GM21737 (cell line): ENCODE measurements at regions not wholly inside any gene's neighbourhood (a gene's known extent, or its start where the extent isn't known, plus 50 kb on each side); places are given as distances from the start of the nearest gene placed in this dataset.

Experiments
- ATAC-seq: cut with Tn5 transposase; IDR thresholded peaks from one replicate; pipeline ENCODE4 v1.9.1; 2021; ENCODE audit warnings: mild to moderate bottlenecking, moderate library complexity; ENCODE audit not compliant: unreplicated experiment

DNA sequence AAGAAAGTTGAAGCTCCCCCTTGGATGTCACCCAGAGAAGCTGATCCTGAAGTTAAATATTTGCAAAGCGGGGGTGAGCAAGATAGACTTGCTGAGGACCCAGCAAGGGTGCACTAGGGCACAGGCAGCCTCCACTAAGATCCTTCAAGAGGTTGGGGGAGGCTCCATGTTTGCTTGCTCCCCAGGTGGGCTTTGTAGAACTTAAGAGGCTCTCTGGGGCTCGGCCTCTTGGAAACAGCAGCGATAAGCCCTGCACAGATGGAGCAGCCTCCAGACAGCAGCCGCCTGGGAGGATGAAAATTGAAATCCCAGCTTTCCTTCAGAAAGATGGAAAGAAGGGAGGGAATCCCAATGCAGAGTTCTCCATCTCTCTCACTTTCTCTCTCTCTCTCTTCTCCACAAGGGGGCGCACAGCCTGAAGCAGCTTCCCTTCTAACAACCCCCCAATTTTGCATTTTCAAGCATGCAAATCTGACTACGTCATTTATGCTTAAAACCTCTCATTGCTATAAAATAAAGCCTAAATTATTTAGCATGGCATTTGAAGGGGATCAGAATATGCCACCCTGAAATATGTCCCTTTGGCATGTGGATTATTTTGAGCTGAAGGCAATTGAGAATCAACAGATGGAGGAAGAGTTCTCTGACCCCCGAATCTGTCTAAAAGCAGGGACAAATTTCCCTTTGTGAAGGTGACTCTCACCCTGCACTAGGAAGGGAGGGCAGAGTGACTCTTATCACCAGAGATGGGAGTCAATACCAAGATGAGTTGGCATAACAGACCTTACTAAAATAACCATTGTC is 185.7 kb upstream of the KLHL29 start:
- no peak for ATAC-seq

DNA sequence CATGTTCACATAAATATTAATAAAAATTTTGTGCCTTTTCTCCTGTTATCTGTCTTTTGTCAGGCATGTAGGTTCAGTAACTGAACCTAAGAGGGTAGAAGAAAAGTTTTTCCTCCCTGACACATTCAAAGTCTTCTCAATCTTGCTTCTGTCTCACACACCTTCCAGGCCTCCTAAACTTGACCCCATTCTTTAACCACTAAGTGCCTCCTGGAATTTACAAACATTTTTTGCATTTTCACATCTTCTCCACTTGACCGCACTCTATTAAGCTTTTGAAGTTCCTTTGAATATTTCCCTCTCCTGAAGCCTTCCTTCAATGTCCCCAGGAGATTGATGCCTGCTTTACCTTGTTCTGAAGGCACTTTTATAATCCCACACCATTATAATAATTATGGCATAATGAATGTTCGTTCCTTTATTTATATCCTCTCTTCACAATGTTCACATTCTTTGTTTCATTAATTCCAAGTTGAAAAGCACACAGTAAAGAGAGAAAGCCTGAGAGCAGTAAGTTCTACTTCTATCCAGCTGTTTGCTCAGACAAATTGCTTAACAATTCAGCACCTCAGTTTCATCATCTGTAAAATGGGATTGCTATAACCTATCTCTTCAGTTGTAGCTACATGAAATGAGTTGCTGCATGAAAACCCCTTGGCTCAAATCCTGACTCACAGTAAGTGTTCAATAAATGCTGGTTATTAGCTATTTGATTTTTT is 184.8 kb upstream of the KLHL29 start:
- ATAC-seq: no peak

DNA sequence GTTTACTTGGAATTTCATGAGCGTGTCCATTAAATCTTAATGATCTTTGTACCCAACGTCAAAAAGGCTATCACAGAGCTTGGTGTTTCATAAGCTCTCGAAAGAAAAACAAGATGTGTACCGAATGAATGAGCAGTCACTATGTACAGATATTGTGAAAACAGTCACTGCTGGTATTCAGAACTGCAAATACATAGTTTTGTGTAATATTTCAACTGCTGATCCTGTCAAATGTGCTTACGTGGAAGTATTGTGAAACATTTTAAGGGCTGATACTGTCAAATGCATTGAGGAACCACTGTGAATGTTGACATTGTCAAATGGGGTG is 184.2 kb upstream of the KLHL29 start:
- ATAC-seq: no peak

DNA sequence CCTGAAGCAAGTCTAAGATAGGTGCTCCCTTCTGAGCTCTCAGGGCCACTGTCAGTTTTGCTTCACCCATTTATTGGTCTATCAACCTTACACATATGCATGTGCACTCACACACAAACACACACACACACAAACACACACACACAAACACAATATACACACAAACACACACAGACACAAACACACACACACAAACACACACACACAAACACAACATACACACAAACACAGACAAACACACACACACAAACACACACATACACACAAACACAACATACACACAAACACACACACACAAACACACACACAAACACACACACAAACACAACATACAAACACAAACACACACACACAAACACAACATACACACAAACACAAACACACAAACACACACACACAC is 181.6 kb upstream of the KLHL29 start:
- no peak for ATAC-seq

DNA sequence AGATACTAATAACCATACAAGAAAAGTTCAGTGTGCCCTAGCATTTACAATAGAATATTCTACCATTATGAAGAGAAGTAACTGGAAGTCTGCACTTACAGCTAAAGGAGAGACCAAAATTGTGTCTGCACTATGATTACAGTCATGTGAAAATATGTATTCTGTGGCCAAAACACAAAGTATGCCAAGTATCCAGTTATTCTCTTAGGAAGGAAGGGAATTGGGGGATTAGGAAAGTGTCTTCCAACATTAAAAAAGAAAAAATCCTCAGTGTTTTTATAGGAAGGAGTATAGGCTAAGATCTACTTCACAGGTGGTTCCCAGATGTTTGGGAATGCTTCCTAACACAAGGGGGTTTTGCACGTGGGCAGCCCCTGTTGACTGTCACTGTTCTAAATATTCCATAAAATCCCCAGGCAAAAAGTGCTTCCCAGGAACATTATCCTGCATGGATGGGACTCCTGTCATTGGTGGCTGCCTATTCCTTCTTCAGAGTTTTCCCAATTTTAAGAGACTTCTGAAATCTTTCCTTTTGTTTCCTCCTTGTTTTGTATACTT is 180.2 kb upstream of the KLHL29 start:
- no peak for ATAC-seq

DNA sequence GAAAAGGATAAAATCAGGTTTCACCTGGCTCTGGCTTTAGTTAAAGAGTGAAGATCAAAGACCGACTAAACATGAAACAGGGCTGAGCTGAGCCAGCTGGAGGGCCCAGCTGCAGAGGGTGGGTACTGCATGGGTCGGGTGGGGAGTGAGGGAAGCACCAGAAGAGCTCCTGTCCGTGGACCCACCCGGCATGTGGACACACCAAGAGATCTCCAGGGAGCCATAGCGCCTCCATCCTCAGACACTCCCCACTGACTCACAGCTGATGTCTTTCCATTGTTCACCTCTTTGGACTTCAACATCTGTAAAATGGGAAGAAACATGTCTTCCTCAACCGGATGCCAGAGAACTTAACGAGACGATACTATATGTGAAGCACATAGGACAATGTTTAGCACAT is 178.3 kb upstream of the KLHL29 start:
- ATAC-seq: no peak

DNA sequence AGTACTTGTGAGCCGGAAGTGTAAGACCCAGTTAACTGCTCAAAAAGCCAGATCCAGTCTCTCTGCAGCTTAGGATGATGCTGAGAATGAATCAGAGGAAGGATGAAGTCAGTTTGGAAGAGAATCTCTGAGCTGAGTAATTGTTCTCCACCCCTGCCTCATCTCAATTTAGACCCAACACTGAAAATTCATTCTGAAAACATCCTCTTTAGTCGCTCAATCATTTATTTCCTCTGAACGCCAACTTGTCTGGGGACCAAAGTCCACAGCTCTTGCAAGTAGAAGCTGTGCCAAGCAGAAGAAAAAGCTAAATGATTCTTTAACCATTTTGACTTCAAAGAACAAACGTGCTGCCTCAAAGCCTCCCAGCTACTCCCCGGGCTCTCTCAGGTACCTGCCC is 177.1 kb upstream of the KLHL29 start:
- no peak for ATAC-seq

DNA sequence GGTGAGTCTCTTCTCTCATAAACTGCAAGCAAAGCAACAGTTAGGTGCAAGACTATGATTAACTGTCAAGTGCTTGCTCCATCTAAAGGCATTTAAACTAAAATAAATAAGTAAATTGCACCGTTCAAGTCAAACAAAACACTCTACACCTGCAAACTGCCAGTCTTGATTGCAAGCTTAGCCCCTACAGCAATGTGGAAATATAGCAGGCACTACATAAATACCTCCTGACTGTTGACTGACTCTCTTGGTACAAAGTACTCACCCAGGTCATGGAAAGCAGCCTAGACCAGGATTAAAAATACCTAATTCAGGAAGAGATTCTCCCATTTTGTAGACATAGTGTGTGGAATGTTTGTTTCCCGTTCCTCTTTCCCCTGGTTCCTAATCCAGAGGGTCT is 176.6 kb upstream of the KLHL29 start:
- ATAC-seq: no peak

DNA sequence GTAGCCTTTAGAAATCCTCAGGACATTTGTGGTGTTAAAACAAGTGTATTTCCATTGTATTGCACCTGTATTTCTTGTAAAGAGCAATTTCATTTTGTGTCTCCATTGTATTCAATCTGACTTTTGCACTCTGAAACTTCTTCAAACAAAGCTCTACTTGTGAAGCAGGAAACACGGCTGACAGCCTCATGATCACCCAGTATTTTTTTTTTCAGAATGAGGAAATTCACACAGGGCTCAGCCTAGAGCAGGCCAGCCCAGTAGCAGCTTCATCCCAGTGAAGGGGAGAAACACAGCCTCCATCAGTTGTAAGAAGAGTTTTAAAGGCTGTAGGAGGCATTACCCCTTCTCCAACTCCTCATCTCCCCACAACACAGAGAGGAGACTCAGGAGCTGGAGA is 175.9 kb upstream of the KLHL29 start:
- no peak for ATAC-seq

DNA sequence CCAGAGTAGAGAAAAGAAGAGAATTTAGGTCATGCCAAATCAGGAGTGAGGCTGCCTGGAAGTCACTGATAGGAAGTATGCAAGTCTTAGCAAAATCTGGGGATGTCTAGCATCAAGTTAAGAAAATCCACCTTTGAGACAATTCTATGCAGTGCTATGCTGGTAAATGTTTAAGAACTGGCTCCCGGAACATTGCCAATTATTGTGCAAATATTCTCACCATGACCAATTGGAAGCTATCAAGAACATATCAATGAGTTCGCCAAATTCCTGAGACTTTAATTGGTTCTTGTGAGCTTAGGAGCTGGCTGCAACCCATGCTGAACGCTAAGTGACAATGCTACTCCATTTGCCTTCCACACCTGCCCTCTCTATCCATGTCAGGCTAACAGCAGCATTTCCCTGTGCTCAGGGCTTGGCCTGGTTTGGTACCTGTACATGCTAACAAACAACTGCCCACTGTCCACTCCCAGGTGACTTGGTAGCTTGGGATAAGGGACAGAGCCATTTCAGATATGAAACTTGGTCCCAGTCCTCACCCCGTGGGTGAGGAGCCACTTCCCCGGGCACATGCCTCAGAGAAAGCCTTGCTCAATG is 172.9 kb upstream of the KLHL29 start:
- no peak for ATAC-seq

DNA sequence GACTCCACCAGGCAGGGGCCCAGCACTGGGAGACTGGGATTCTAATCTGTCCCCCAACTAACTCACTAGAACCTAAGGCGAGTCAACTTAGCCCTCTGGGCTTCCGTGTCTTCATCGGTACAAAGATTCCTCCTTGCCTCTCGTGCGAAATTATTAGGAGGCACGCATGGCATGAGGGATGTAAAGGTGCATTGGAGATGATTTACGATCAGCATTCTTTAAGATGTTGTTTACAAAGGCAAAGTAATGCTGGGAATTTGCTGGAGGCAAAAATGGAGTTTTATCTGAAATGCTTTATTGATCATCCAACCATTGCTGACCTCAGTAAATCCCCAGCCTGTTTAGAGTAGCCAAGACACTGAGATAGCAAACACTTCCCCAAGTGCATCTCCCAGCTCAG is 171.8 kb upstream of the KLHL29 start:
- ATAC-seq: no peak

DNA sequence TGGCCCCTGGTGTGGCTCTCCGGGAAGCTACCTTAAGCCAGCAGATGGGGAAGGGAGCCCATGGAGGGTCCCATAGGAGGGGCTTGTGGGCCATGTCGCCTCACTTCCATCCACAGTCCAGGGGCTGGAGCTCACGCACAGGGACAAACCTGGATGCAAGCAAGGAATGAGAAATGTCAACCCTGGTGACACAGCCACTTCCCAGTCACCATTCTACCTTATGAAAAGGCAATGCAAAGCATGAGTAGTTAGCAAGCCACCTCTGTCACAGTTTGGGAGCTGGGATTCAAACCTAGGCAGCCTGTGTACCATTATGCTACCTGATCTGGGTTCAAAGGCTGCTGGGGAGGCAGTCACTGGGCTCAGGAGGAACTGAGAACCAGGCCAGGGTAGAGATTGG is 170.0 kb upstream of the KLHL29 start:
- ATAC-seq: no peak

DNA sequence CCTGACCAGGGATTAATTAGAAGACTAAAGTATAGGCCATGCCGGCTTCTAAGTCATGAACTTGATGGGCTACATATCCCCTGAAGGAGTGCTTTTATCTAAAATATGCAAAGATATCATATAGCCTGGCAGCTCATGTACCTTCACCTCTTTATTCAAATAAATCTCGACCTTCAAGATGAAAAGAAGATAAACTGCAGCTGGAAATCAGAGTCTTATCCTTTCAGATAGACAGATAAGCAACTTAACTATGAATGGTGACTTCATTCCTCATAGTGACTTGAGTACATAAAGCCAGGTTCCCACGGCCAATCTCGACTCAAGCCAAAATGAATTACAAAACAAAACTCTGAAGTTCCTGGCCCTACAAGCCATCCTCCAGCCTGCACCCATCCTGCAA is 165.3 kb upstream of the KLHL29 start:
- no peak for ATAC-seq

DNA sequence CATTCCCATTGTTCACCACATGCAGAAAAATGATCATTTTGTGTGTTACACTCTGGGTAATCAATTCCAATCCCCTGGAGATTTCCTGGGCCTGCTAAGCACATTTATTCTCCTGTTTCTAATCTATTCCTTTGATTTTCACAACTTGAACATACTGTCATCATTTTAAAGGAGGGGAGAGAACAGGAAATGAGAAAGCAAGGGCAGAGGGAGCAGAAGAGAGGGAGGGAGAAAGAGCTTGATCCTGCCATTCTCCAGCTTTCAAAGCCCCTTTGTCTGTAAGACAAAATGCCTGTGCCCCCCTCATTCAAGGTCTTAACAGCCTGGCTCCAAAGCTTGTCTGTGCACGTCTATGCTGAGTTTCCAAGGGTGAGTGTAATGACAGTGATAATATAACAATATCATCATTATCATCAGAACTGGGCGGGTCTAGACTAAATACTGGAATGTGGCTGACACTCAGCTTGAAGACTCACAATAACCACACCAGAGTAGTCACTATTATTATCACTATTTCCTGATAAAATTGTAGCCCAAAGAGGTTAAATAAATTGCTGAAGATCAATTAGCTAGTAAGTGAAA is 164.4 kb upstream of the KLHL29 start:
- no peak for ATAC-seq

DNA sequence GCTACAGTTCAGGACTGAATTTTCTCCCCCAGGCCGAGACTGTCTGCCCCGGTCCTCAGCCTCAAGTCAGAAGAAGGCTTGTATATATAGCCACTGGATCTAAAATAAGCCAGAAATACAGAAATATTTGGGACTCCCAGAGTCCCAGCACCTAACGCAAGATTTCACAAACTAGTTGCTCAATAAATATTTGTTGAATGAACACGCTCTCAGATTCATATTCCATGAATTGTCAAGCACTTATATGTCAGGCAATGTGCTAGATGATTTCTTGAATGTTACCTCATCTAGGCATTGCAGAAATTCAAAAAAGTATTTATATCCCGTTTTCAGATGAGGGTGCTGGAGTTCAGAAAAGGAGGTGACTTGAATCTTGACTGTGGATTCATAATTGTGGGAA is 163.7 kb upstream of the KLHL29 start:
- ATAC-seq: no peak

DNA sequence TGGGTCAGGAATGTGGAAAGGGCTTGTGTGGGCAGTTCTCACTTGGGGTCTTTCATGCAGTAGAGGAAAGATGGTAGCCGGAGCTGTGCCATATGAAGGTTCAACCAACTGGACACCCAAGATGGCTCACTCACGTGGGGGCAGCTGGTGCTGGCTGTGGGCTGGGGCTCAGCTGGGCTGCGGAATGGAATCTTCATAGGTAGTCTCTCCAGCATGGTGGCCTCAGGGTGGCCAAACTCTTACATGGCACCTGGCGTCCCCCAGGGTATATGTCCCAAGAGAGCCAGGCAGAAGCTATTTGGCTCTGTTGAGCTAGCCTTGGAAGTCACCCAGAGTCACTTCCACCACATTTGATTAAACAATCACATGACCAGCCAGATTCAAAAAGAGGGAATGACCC is 163.1 kb upstream of the KLHL29 start:
- ATAC-seq: no peak

DNA sequence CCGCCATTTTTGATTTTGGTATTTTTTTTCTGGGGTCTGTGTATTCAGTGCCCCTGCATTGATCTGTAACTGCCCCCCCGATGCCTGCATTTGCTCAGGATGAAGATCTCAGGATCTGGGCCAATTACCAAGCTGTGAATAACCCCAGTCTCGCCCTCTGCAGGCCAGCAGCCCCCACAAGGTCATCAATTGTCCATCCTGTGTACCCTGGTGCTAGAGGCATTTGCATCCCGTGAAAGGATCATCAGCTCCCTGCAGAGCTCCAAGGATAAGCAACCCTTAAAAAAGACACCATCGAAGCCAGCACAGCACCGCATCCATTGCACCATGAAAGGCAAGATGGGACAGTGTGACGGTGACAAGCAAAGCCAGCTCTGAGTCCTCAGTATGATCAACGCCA is 154.1 kb upstream of the KLHL29 start:
- no peak for ATAC-seq

DNA sequence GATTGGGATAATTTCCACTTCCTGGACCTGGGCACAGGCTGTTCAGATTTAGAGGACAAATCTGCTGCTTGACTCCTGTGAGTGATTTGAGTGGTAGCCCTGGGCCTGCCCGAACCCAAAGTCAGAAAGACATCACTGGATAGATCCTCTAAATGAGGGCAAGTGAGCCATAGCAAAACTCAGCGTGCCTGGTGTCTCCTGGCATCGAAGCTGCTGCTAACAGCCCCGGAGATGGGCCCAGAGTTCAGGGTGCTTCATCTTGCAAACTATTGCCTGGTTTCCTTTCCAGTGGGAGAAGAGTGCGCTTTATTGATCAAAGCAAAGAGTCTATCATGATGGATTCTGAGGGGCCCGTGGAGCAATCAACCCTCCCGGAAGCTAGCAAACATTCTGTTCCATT is 153.1 kb upstream of the KLHL29 start:
- ATAC-seq: no peak

DNA sequence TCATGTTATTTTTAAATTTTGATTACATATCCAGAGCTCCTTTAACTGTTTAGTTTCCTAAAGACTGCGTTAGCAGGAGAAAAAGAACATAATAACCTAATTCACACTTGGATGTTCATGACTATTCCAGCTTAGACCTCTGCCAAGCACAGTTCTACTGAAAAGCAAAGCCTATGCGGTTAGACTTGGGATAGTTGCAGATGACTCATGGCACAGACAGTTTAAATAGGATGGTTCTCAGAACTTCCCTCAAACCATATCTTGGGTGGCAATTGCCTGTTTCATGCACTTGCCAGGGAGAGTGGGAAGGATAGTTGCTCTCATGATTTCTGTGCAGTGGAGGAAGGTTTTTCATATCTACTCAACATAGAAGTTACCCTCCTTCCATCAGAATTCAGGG is 149.7 kb upstream of the KLHL29 start:
- ATAC-seq: no peak

DNA sequence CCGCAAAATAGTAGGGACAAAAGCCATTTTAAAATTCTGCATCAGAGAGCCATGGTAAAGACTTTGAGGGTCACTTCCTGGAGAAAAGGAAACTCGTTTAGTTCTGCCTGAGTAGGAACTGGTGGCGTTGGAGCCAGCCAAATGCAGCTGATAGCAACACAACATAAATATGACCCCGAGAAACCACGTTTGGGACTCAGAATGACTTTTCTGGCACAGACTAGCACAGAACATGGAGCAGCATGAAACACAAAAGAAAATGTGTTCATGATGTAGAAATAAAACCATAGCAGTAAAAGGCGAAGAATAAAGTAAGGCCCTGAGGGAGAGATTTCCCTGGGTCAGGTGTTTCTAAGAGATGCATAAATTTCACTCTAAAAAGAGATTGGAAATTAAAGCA is 149.2 kb upstream of the KLHL29 start:
- no peak for ATAC-seq

DNA sequence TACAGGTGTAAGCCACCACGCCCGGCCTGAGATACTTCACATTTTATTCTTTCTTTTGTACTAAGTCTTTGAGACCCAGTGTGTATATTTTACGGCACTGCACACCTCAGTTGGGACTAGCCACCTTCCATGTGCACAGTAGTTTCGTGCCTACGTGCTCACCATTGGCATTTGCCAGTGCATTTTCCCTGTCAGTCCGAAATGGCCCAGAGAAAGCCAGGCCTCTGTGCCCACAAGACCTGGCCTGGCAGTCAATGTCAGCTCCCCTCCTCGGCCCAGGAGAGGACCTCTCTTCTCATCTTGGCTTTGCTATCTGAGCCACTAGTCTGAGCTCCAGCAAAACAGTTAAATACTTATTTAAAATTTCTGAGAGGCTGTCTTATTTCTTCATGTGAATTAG is 147.8 kb upstream of the KLHL29 start:
- ATAC-seq: no peak
